Neural cell (in vitro differentiated cells): ENCODE measurements at regions not wholly inside any gene's neighbourhood (a gene's known extent, or its start where the extent isn't known, plus 50 kb on each side); places are given as distances from the start of the nearest gene placed in this dataset.

Experiments
- H2AFZ ChIP-seq: fragments of 200-600, 300-800 bp; sonication (generic), shearing (Covaris generic); 2 replicates; pipeline ENCODE4 v1.6.0; 2014; ENCODE audit warnings: low read depth, mild to moderate bottlenecking, antibody characterized with exemption, low read length, moderate library complexity
- H3F3A ChIP-seq: fragments of 200-600 bp; shearing (Covaris generic); 2 replicates; pipeline ENCODE4 v1.6.1; 2016; ENCODE audit warnings: mild to moderate bottlenecking, moderate library complexity, mixed read lengths, antibody characterized with exemption, low read length; ENCODE audit not compliant: insufficient read depth, poor library complexity, severe bottlenecking
- H3K27ac ChIP-seq: fragments of 200-600, 300-800 bp; sonication (generic), shearing (Covaris generic); 2 replicates; pipeline ENCODE4 v1.5.1; 2014; ENCODE audit warnings: mild to moderate bottlenecking, low read length, moderate library complexity
- H3K27me3 ChIP-seq: fragments of 300-800, 200-600 bp; sonication (generic), shearing (Covaris generic); 2 replicates; pipeline ENCODE4 v1.6.0; 2014; ENCODE audit warnings: mild to moderate bottlenecking, low read depth, low read length, moderate library complexity; ENCODE audit not compliant: insufficient read depth
- H3K36me3 ChIP-seq: fragments of 300-800, 200-600 bp; sonication (generic), shearing (Covaris generic); 2 replicates; pipeline ENCODE4 v1.5.1; 2014; ENCODE audit warnings: mild to moderate bottlenecking, antibody characterized with exemption, low read length, moderate library complexity; ENCODE audit not compliant: insufficient read depth
- H3K4me2 ChIP-seq: fragments of 300-800, 200-600 bp; sonication (generic), shearing (Covaris generic); 2 replicates; pipeline ENCODE4 v1.6.0; 2014; ENCODE audit warnings: mild to moderate bottlenecking, low read length
- H3K4me3 ChIP-seq: fragments of 300-800, 200-600 bp; sonication (generic), shearing (Covaris generic); 2 replicates; pipeline ENCODE4 v1.5.1; 2014; ENCODE audit warnings: mild to moderate bottlenecking, low read length, moderate library complexity
- H3K79me2 ChIP-seq: fragments of 200-600 bp; shearing (Covaris generic); replicated peaks from 2 replicates; pipeline ENCODE4 v1.6.0; 2014; ENCODE audit warnings: mild to moderate bottlenecking, low read length, moderate library complexity; ENCODE audit not compliant: insufficient read depth
- H3K9ac ChIP-seq: fragments of 300-800, 200-600 bp; sonication (generic), shearing (Covaris generic); 2 replicates; pipeline ENCODE4 v1.6.1; 2016; ENCODE audit warnings: mild to moderate bottlenecking, low read length, mixed read lengths
- H3K9me2 ChIP-seq: fragments of 200-600 bp; shearing (Covaris generic); 2 replicates; pipeline ENCODE4 v1.6.1; 2016; ENCODE audit warnings: mild to moderate bottlenecking, low read length, mixed read lengths; ENCODE audit not compliant: insufficient read depth
- H3K9me3 ChIP-seq: fragments of 200-600, 300-800 bp; sonication (generic), shearing (Covaris generic); 2 replicates; pipeline ENCODE4 v1.6.1; 2016; ENCODE audit warnings: mild to moderate bottlenecking, mixed run types, low read length, moderate library complexity, mixed read lengths
- H4K20me1 ChIP-seq: fragments of 200-600 bp; shearing (Covaris generic); 2 replicates; pipeline ENCODE4 v1.6.1; 2016; ENCODE audit warnings: mild to moderate bottlenecking, mixed run types; ENCODE audit not compliant: insufficient read depth
- CTCF ChIP-seq: fragments of 450-650 bp; IDR thresholded peaks from 2 replicates; pipeline ENCODE4 v1.5.1; 2014; ENCODE audit warnings: antibody characterized with exemption, mild to moderate bottlenecking, moderate library complexity; ENCODE audit not compliant: poor library complexity, severe bottlenecking
- EP300 ChIP-seq: fragments of 450-650 bp; conservative IDR thresholded peaks from 2 replicates; pipeline ENCODE4 v1.6.1; 2014; ENCODE audit warnings: antibody characterized with exemption, mild to moderate bottlenecking, moderate library complexity; ENCODE audit not compliant: poor library complexity, severe bottlenecking
- EZH2 ChIP-seq: fragments of 200-600, 300-800 bp; shearing (Covaris generic), sonication (generic); IDR thresholded peaks from 2 replicates; pipeline ENCODE4 v1.6.1; 2014; ENCODE audit warnings: antibody characterized with exemption, low read length, borderline replicate concordance, mild to moderate bottlenecking; ENCODE audit not compliant: insufficient read depth, poor library complexity, severe bottlenecking
- MXI1 ChIP-seq: fragments of 450-650 bp; conservative IDR thresholded peaks from 2 replicates; pipeline ENCODE4 v1.6.1; 2014; ENCODE audit warnings: antibody characterized with exemption, mild to moderate bottlenecking; ENCODE audit not compliant: poor library complexity, severe bottlenecking
- POLR2AphosphoS5 ChIP-seq: IDR thresholded peaks from 2 replicates; pipeline ENCODE4 v1.6.1; 2012
- RAD21 ChIP-seq: fragments of 450-650 bp; conservative IDR thresholded peaks from 2 replicates; pipeline ENCODE4 v1.6.1; 2014; ENCODE audit warnings: antibody characterized with exemption, mild to moderate bottlenecking, moderate library complexity
- SMC3 ChIP-seq: fragments of 450-650 bp; conservative IDR thresholded peaks from 2 replicates; pipeline ENCODE4 v1.6.1; 2014; ENCODE audit warnings: antibody characterized with exemption, mild to moderate bottlenecking, moderate library complexity; ENCODE audit not compliant: poor library complexity
- TAF1 ChIP-seq: IDR thresholded peaks from 2 replicates; pipeline ENCODE4 v1.6.1; 2012; ENCODE audit warnings: low read depth
- TF ChIP-seq, protein P1 (sequence below): IDR thresholded peaks from 2 replicates; pipeline ENCODE4 v1.6.1; 2012; ENCODE audit warnings: borderline replicate concordance

DNA sequence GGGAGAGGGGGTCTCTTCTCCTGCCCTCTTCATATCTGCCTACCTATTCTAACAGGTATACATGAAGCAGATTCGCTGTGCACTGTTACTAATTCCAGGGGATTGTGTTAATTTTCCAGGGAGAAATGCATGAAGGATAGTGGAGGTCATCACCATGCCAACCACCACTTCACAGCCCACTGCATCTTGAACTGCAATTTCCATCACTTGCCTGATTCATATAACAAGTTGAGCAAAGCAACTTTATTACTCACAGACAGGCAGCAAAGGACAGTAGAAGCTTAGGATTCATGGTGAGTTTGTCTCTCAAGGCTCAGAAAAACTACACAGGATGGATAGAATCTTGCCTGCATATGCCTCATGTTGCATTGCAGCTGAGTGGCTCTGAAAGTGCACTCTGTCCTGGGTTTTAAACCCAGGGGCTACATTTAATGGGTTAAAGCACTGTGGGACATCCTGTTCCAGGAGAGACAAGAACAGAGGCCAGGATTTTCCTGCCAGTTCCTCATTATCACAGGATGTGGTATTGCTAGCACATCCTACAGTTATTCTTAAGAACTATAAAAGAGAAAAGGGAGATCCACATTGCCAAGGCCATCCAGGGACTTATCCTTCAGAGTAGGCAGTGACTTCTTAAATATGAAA, 136.9 kb upstream of the PRSS1 start:
- H3K9me2 ChIP-seq: no peaks in the 10 kb centered on the region
- no peak for TF ChIP-seq EZH2
- H2AFZ ChIP-seq: no peak overlapping the region
- H3K79me2 ChIP-seq: no peaks in the 10 kb centered on the region
- H3K27me3 ChIP-seq: no peaks in the 10 kb centered on the region
- H3K4me3 ChIP-seq: peak overlapping the region; percentile 25
- H3K9ac ChIP-seq: no peak overlapping the region
- no peaks in the 10 kb centered on the region for H3K9me3 ChIP-seq
- H3K27ac ChIP-seq: peak overlapping the region; percentile 43
- no peaks in the 10 kb centered on the region for H3K36me3 ChIP-seq
- H4K20me1 ChIP-seq: no peaks in the 10 kb centered on the region
- no peaks in the 10 kb centered on the region for H3F3A ChIP-seq
- no peak overlapping the region for H3K4me2 ChIP-seq

GRCh38 chr7:142611566-142612236, 137.6 kb upstream of the PRSS1 start:
- H3K4me2 ChIP-seq: no peak overlapping the region
- TF ChIP-seq SMC3: no peak
- TF ChIP-seq CTCF: no peak
- TF ChIP-seq, protein P1, sequence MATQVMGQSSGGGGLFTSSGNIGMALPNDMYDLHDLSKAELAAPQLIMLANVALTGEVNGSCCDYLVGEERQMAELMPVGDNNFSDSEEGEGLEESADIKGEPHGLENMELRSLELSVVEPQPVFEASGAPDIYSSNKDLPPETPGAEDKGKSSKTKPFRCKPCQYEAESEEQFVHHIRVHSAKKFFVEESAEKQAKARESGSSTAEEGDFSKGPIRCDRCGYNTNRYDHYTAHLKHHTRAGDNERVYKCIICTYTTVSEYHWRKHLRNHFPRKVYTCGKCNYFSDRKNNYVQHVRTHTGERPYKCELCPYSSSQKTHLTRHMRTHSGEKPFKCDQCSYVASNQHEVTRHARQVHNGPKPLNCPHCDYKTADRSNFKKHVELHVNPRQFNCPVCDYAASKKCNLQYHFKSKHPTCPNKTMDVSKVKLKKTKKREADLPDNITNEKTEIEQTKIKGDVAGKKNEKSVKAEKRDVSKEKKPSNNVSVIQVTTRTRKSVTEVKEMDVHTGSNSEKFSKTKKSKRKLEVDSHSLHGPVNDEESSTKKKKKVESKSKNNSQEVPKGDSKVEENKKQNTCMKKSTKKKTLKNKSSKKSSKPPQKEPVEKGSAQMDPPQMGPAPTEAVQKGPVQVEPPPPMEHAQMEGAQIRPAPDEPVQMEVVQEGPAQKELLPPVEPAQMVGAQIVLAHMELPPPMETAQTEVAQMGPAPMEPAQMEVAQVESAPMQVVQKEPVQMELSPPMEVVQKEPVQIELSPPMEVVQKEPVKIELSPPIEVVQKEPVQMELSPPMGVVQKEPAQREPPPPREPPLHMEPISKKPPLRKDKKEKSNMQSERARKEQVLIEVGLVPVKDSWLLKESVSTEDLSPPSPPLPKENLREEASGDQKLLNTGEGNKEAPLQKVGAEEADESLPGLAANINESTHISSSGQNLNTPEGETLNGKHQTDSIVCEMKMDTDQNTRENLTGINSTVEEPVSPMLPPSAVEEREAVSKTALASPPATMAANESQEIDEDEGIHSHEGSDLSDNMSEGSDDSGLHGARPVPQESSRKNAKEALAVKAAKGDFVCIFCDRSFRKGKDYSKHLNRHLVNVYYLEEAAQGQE: no peak
- TF ChIP-seq RAD21: no peak
- TF ChIP-seq POLR2AphosphoS5: no peak
- TF ChIP-seq MXI1: no peak
- no peak for TF ChIP-seq EZH2
- TF ChIP-seq EP300: no peak
- no peak for TF ChIP-seq TAF1
- H3K4me3 ChIP-seq: no peak overlapping the region
- H3K27me3 ChIP-seq: no peaks in the 10 kb centered on the region
- H3K36me3 ChIP-seq: no peaks in the 10 kb centered on the region
- no peaks in the 10 kb centered on the region for H3K79me2 ChIP-seq
- no peaks in the 10 kb centered on the region for H4K20me1 ChIP-seq
- no peak overlapping the region for H2AFZ ChIP-seq
- peak overlapping the region; percentile 28 for H3K27ac ChIP-seq
- no peak overlapping the region for H3K9ac ChIP-seq
- H3K9me2 ChIP-seq: no peaks in the 10 kb centered on the region
- no peaks in the 10 kb centered on the region for H3K9me3 ChIP-seq
- H3F3A ChIP-seq: no peaks in the 10 kb centered on the region
